Testis (tissue), 2 donors: ENCODE measurements at regions not wholly inside any gene's neighbourhood (a gene's known extent, or its start where the extent isn't known, plus 50 kb on each side); places are given as distances from the start of the nearest gene placed in this dataset.

Experiments used
- POLR2A ChIP-seq: fragments of 450-650 bp; IDR thresholded peaks from one replicate; pipeline ENCODE4 v1.6.1; 2017; ENCODE audit warnings: antibody characterized with exemption, mild to moderate bottlenecking, moderate library complexity
- TF ChIP-seq, protein P1 (sequence below), 3 experiments: fragments of 450-650 bp in 2 of 3; fragments of 200-600 bp in 1 of 3; sonication (generic) in 1 of 3; IDR thresholded peaks; one replicate each; pipeline ENCODE4 v1.5.1; 2016 to 2019; ENCODE audit warnings: antibody characterized with exemption in 3 of 3, mild to moderate bottlenecking in 2 of 3, moderate library complexity in 1 of 3

DNA sequence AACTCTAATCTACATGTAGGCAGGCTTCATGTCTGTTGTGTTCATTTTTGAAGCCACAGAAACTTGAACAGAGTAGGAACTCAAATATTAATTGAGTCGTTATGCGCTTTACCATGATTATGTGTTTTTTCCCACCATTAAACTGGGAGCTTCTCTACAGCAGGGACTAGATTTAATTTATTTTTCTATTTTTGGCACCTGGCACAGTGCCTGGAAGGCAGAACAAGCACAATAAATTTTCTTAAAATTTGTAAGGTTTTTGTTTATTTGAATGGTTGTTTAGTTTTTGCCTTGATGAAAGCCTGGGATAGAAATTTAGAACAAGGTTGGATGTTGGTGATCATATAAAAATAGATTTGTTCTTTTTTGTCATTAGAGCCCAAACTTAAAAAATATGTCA is 221.7 kb upstream of the PLEKHG7 start:
- TF ChIP-seq, protein P1, sequence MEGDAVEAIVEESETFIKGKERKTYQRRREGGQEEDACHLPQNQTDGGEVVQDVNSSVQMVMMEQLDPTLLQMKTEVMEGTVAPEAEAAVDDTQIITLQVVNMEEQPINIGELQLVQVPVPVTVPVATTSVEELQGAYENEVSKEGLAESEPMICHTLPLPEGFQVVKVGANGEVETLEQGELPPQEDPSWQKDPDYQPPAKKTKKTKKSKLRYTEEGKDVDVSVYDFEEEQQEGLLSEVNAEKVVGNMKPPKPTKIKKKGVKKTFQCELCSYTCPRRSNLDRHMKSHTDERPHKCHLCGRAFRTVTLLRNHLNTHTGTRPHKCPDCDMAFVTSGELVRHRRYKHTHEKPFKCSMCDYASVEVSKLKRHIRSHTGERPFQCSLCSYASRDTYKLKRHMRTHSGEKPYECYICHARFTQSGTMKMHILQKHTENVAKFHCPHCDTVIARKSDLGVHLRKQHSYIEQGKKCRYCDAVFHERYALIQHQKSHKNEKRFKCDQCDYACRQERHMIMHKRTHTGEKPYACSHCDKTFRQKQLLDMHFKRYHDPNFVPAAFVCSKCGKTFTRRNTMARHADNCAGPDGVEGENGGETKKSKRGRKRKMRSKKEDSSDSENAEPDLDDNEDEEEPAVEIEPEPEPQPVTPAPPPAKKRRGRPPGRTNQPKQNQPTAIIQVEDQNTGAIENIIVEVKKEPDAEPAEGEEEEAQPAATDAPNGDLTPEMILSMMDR (IDR thresholded peaks at IDR 0.05): no peak
- no peak for TF ChIP-seq POLR2A
